Stimulated activated CD8-positive, alpha-beta memory T cell treated with anti-CD3 and anti-CD28 coated beads, Interleukin-2, amount 100 ng/mL, for 1 hour (primary cell): ENCODE measurements at regions not wholly inside any gene's neighbourhood (a gene's known extent, or its start where the extent isn't known, plus 50 kb on each side); places are given as distances from the start of the nearest gene placed in this dataset.
"Not testable (repeated sequence)": the region's sequence is repeated elsewhere in the genome, so short reads cannot be mapped to it uniquely, and the experiment has no call there.

Source experiments
- DNase-seq, 2 donors: peaks; one replicate each; pipeline ENCODE4 v3.0.0-alpha.2; 2020; ENCODE audit warnings: low read depth in 2 of 2

- no peak for DNase-seq
Measured at GRCh38 chrX:13478740-13479451, 90.5 kb upstream of the EGFL6 start.

- no peak for DNase-seq
Measured at GRCh38 chrX:13476384-13476783, 93.0 kb upstream of the EGFL6 start.

- DNase-seq = no peak
Measured at GRCh38 chrX:13474164-13474516, 95.3 kb upstream of the EGFL6 start.

- no peak for DNase-seq
Measured at GRCh38 chrX:13473442-13474163, 95.8 kb upstream of the EGFL6 start.

- no peak for DNase-seq
Measured at GRCh38 chrX:13472975-13473374, 96.4 kb upstream of the EGFL6 start.

GRCh38 chrX:13471269-13471668 lies 98.1 kb upstream of the EGFL6 start:
- no peak for DNase-seq

GRCh38 chrX:13470685-13470977 lies 98.8 kb upstream of the EGFL6 start:
- DNase-seq = no peak

- no peak for DNase-seq
Measured at GRCh38 chrX:13469963-13470684, 99.3 kb upstream of the EGFL6 start.

- no peak for DNase-seq
Measured at GRCh38 chrX:13468096-13468495, 101.3 kb upstream of the EGFL6 start.

GRCh38 chrX:13467243-13467642 lies 102.2 kb upstream of the EGFL6 start:
- DNase-seq = no peak

GRCh38 chrX:13464599-13465275 lies 104.7 kb upstream of the EGFL6 start:
- no peak for DNase-seq

GRCh38 chrX:13463608-13464007 lies 105.8 kb upstream of the EGFL6 start:
- DNase-seq = no peak

- DNase-seq = no peak
Measured at GRCh38 chrX:13452283-13452682, 117.1 kb upstream of the EGFL6 start.

- no peak for DNase-seq
Measured at GRCh38 chrX:13449441-13449840, 120.0 kb upstream of the EGFL6 start.

- DNase-seq = no peak
Measured at GRCh38 chrX:13448941-13449340, 120.5 kb upstream of the EGFL6 start.

GRCh38 chrX:13441608-13442007 lies 121.8 kb upstream of the ATXN3L start:
- not testable (repeated sequence) for DNase-seq

- DNase-seq = no peak
Measured at GRCh38 chrX:13440176-13440575, 120.3 kb upstream of the ATXN3L start.

GRCh38 chrX:13433298-13433605 lies 113.4 kb upstream of the ATXN3L start:
- DNase-seq = no peak

- no peak for DNase-seq
Measured at GRCh38 chrX:13432414-13433297, 112.8 kb upstream of the ATXN3L start.

- DNase-seq = no peak
Measured at GRCh38 chrX:13430136-13430827, 110.4 kb upstream of the ATXN3L start.
